Kidney (tissue), 13 donors: ENCODE measurements at regions not wholly inside any gene's neighbourhood (a gene's known extent, or its start where the extent isn't known, plus 50 kb on each side); places are given as distances from the start of the nearest gene placed in this dataset.

Source experiments
- DNase-seq, 5 donors: peaks; one replicate each; pipeline ENCODE4 v3.0.0-alpha.2; 2013 to 2020
- FAIRE-seq: peaks from 2 replicates; lab custom pipeline; 2012; peaks lifted over from hg19 to GRCh38; lab: Jason Lieb, UNC
- H3K27ac ChIP-seq, 2 donors: one replicate each; pipeline ENCODE4 v1.7.0; 2013; ENCODE audit warnings: low read depth in 2 of 2, low read length in 2 of 2, inconsistent platforms in 1 of 2
- H3K27me3 ChIP-seq: one replicate; pipeline ENCODE4 v1.7.1; 2013; ENCODE audit warnings: low read length, inconsistent platforms; ENCODE audit not compliant: control insufficient read depth, insufficient read depth
- H3K36me3 ChIP-seq, 3 donors: one replicate each; pipeline versions ENCODE4 v1.7.0 to v1.7.1; 2013; ENCODE audit warnings: low read length in 3 of 3, control low read depth in 1 of 3, inconsistent platforms in 1 of 3; ENCODE audit not compliant: insufficient read depth in 3 of 3, control insufficient read depth in 2 of 3
- H3K4me1 ChIP-seq, 3 donors: one replicate each; pipeline versions ENCODE4 v1.7.0 to v1.7.1; 2013; ENCODE audit warnings: low read length in 3 of 3, inconsistent platforms in 1 of 3, low read depth in 1 of 3; ENCODE audit not compliant: control insufficient read depth in 2 of 3, insufficient read depth in 2 of 3
- H3K4me3 ChIP-seq, 3 donors: one replicate each; pipeline versions ENCODE4 v1.7.0 to v1.8.1; 2013; ENCODE audit warnings: low read length in 3 of 3, control low read depth in 1 of 3, inconsistent platforms in 1 of 3
- H3K9ac ChIP-seq, 3 donors: one replicate each; pipeline versions ENCODE4 v1.7.0 to v1.7.1; 2013; ENCODE audit warnings: low read length in 3 of 3, control low read depth in 1 of 3, inconsistent platforms in 1 of 3
- H3K9me3 ChIP-seq, 3 donors: one replicate each; pipeline versions ENCODE4 v1.7.0 to v1.7.1; 2013; ENCODE audit warnings: low read length in 3 of 3, control low read depth in 1 of 3, inconsistent platforms in 1 of 3; ENCODE audit not compliant: control insufficient read depth in 2 of 3, insufficient read depth in 1 of 3
- intact Hi-C: fragments of 100-400 bp; cut with DNase I; formaldehyde crosslinking; loops from one replicate; pipeline ENCODE4 v1.11.1; 2022
- TF ChIP-seq, protein P1 (sequence below): IDR thresholded peaks from 3 replicates; pipeline ENCODE4 v1.5.1; 2012; ENCODE audit warnings: mild to moderate bottlenecking, moderate library complexity, borderline replicate concordance; ENCODE audit not compliant: insufficient read depth; ENCODE audit errors: extremely low read depth
- donor health status: control.
- donor health status: control.
- donor health status: control.
- donor health status: control.
- donor health status: control.
- donor health status: DM: yes; HTN: yes; CAD: no.
- donor health status: Normal renal cell carcinoma (clear cell type).

DNA sequence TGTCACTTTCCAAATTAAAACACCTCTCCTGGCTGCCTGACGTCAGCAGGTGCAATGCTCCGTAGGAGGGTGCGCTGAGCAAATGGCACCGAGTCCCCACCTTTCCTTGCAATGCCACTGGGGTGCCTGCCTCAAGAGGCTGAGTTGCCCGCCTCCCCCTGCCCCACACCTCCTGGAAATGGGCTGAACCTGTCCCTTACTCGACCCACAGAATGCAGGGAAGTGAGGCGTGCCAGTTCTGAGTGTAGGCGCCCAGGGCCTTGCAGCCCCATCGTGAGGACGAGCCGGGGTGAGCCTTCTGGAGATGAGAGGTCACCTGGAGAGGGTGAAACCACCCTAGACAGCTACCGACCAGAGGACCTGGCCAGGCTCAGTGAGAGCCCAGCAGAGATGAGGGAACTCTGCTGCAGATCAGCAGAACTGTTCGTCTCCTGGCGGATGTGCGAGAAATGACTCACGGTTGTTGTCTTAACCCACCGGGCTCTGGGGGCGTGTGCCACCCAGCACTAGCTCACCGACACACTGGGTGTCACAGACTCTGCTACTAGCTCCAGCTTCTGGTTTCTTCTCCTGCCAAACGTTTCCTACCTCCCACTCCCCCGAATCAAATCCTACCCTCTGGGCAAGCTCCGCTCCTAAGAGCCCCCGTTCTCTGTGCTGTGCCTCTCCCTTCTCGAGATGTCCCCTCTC is 168.7 kb upstream of the HDAC4 start:
- Histone ChIP-seq H3K4me1 (peaks cover 0 to 7% (median 0%) of the 10 kb centered on the region in 3 donors), H3K4me3 (no peak overlapping the region), H3K9ac (no peak overlapping the region), H3K9me3 (no peaks in the 10 kb centered on the region), H3K36me3 (no peaks in the 10 kb centered on the region), H3K27ac (no peak overlapping the region), H3K27me3 (peaks cover 2% of the 10 kb centered on the region)
- FAIRE-seq, result no peak
- no peak for DNase-seq
- intact Hi-C loops, result no loop called here
- TF ChIP-seq, protein P1, sequence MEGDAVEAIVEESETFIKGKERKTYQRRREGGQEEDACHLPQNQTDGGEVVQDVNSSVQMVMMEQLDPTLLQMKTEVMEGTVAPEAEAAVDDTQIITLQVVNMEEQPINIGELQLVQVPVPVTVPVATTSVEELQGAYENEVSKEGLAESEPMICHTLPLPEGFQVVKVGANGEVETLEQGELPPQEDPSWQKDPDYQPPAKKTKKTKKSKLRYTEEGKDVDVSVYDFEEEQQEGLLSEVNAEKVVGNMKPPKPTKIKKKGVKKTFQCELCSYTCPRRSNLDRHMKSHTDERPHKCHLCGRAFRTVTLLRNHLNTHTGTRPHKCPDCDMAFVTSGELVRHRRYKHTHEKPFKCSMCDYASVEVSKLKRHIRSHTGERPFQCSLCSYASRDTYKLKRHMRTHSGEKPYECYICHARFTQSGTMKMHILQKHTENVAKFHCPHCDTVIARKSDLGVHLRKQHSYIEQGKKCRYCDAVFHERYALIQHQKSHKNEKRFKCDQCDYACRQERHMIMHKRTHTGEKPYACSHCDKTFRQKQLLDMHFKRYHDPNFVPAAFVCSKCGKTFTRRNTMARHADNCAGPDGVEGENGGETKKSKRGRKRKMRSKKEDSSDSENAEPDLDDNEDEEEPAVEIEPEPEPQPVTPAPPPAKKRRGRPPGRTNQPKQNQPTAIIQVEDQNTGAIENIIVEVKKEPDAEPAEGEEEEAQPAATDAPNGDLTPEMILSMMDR, result no peak

DNA sequence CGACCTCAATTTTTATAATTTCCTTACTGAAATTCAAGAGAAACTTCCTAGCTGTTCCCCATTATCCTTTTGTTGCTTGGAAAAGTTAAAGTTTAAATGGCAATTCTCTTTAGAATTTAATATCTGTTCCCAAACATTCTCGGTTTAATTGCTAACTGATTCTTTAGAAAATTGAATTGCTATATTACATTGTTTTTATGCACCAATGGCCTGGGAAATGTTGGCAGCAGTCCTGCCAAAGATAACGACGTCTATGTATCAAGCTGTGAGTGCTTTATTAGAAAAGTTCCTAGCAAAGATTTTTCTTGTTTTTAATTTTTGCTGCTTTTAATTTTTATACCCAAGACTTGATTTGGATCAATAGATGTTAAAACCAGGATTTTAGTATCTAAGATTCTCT is 167.8 kb upstream of the HDAC4 start:
- DNase-seq (no peak), FAIRE-seq (no peak)
- peaks cover 2% of the 10 kb centered on the region for H3K27me3 ChIP-seq
- H3K36me3 ChIP-seq, result no peaks in the 10 kb centered on the region
- no peak overlapping the region for H3K27ac ChIP-seq
- H3K9me3 ChIP-seq, result no peaks in the 10 kb centered on the region
- TF ChIP-seq, protein P1, result no peak
- peaks cover 0 to 7% (median 0%) of the 10 kb centered on the region in 3 donors for H3K4me1 ChIP-seq
- H3K4me3 ChIP-seq, result no peak overlapping the region
- no peak overlapping the region for H3K9ac ChIP-seq
- intact Hi-C loops, result no loop called here

DNA sequence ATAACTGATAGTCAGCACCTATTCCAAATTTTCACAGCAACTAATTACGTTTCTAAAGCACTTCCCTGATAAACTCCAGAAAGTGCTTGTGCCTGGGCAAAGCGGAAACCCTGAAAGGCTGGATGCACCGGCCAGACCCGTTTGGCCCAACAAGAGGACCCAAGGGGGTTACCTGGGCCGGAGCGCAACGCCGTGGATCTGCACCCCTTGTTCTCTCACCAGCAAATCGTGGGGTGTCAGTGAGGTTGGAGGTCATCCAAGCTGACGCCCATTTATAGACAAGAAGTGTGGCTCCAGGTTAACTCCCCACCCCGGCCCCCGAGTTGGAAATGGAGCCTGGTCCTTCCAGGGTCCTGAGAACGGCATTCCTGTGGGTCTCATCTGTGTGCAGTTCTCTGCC is 167.0 kb upstream of the HDAC4 start:
- Histone ChIP-seq H3K27ac (no peak overlapping the region), H3K4me3 (no peak overlapping the region), H3K27me3 (peaks cover 2% of the 10 kb centered on the region), H3K4me1 (peaks cover 0 to 7% (median 0%) of the 10 kb centered on the region in 3 donors), H3K36me3 (no peaks in the 10 kb centered on the region), H3K9me3 (no peaks in the 10 kb centered on the region), H3K9ac (no peak overlapping the region)
- intact Hi-C loops, result no loop called here
- DNase-seq (peak in 1 of 5 donors; percentile 43), FAIRE-seq (no peak)
- TF ChIP-seq, protein P1, result no peak
